ENCODE measurements at regions not wholly inside any gene's neighbourhood (a gene's known extent, or its start where the extent isn't known, plus 50 kb on each side); places are given as distances from the start of the nearest gene placed in this dataset.

DNA sequence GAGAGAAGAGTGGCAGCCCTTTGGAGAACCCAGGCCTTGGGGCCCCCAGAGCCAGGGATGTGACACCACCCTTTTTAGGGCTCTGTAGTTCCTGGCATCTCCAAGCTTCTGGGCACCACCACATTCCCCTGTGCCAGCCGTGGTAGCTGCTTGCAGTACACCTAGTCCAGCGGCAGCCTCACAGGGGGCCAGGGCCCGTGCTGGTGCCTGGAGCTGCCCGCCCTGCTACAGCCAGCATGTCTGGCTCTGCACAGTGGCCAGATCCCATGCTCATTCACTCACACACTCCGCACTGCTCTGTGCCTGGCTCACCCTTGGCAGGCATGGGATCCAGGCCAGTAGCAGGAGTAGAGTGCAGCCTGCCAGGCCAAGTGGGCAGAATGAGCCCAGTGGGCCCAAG, 351.6 kb upstream of the TMCO5A start:
- H3K9me3 ChIP-seq (ENCODE audit: control insufficient read depth, insufficient read depth, low read length): peaks cover 25% of the 10 kb centered on the region; the same call in 1 of the 2 replicates
- H3K36me3 ChIP-seq (ENCODE audit: control insufficient read depth, low read length): no peaks in the 10 kb centered on the region
- H3K9me2 ChIP-seq (replicated peaks; ENCODE audit: control insufficient read depth, low read length): no peaks in the 10 kb centered on the region
- H3K4me2 ChIP-seq (ENCODE audit: low read length): no peak overlapping the region
- no peaks in the 10 kb centered on the region for H4K20me1 ChIP-seq (ENCODE audit: control insufficient read depth, insufficient read depth, low read depth, low read length)
- TF ChIP-seq, protein P1, sequence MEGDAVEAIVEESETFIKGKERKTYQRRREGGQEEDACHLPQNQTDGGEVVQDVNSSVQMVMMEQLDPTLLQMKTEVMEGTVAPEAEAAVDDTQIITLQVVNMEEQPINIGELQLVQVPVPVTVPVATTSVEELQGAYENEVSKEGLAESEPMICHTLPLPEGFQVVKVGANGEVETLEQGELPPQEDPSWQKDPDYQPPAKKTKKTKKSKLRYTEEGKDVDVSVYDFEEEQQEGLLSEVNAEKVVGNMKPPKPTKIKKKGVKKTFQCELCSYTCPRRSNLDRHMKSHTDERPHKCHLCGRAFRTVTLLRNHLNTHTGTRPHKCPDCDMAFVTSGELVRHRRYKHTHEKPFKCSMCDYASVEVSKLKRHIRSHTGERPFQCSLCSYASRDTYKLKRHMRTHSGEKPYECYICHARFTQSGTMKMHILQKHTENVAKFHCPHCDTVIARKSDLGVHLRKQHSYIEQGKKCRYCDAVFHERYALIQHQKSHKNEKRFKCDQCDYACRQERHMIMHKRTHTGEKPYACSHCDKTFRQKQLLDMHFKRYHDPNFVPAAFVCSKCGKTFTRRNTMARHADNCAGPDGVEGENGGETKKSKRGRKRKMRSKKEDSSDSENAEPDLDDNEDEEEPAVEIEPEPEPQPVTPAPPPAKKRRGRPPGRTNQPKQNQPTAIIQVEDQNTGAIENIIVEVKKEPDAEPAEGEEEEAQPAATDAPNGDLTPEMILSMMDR (IDR thresholded peaks at IDR 0.05; ENCODE audit: low read depth, low read length, poor library complexity, severe bottlenecking): no peak
- no peak for TF ChIP-seq EZH2phosphoT487 (IDR thresholded peaks at IDR 0.05; ENCODE audit: borderline replicate concordance, low read length)
- H3K27me3 ChIP-seq (ENCODE audit: control insufficient read depth, low read length): no peaks in the 10 kb centered on the region
- no peaks in the 10 kb centered on the region for H3F3A ChIP-seq (ENCODE audit: control insufficient read depth, insufficient read depth)
- no peak overlapping the region for H3K27ac ChIP-seq (ENCODE audit: low read depth, low read length)
- H3K4me3 ChIP-seq (ENCODE audit: low read length): no peak overlapping the region
- H3K79me2 ChIP-seq (ENCODE audit: control insufficient read depth, low read length): no peaks in the 10 kb centered on the region
- no peaks in the 10 kb centered on the region for H3K4me1 ChIP-seq (ENCODE audit: control insufficient read depth, low read length)

DNA sequence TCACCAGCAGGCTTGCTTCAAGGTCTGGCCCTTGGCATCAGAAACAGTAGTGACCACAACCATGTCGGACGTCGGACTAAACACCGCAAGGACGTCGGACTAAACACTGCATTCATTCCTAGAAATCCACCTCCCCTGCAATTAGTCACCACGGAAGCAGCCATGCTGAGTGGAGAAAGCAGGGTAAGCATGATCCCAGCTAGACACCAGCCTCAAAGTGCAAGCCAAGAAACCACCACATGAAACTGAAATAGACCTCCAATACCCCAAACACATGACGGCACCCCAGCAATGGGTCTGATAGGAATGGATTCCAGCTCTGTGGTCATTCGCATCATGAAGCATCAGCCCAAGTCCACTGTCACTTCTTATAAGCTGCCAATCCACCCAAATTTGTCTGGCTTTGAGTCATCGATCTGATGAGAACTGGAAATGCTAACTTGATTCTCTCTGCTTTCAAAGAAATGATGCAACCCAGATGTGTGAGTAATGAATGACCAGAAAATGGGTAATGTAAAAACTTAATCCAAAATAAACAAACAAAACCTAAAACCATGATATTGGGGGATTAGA, 348.3 kb upstream of the TMCO5A start:
- Histone ChIP-seq H3K36me3 (ENCODE audit: control insufficient read depth, low read length) (no peaks in the 10 kb centered on the region), H3K79me2 (ENCODE audit: control insufficient read depth, low read length) (no peaks in the 10 kb centered on the region), H4K20me1 (ENCODE audit: control insufficient read depth, insufficient read depth, low read depth, low read length) (no peaks in the 10 kb centered on the region), H3K4me1 (ENCODE audit: control insufficient read depth, low read length) (no peaks in the 10 kb centered on the region), H3F3A (ENCODE audit: control insufficient read depth, insufficient read depth) (no peaks in the 10 kb centered on the region), H3K27me3 (ENCODE audit: control insufficient read depth, low read length) (no peaks in the 10 kb centered on the region), H3K9me3 (ENCODE audit: control insufficient read depth, insufficient read depth, low read length) (peaks cover 25% of the 10 kb centered on the region; the same call in 1 of the 2 replicates), H3K27ac (ENCODE audit: low read depth, low read length) (no peak overlapping the region), H3K4me2 (ENCODE audit: low read length) (no peak overlapping the region), H3K9me2 (replicated peaks; ENCODE audit: control insufficient read depth, low read length) (no peaks in the 10 kb centered on the region), H3K4me3 (ENCODE audit: low read length) (no peak overlapping the region)
- TF ChIP-seq EZH2phosphoT487 (IDR thresholded peaks at IDR 0.05; ENCODE audit: borderline replicate concordance, low read length): no peak
- TF ChIP-seq, protein P1 (IDR thresholded peaks at IDR 0.05; ENCODE audit: low read depth, low read length, poor library complexity, severe bottlenecking): no peak

DNA sequence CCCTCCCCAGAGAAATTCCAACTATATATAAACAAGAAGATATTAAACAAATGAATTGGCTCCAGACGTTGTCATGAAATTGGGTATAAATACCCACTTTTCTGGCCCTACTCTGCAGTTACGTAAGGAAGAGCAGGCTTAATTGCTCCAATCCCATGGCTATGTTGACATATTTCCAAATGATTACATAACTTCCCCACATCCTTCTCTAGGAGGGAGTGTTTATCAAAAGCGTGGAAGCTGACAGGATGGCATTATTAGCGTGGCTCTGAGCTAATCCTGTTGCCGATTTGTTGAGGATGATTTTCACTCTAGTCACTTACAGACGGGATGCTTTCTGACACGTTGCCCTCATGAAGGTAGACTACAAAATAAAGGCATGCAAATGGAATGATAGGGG, 347.5 kb upstream of the TMCO5A start:
- no peaks in the 10 kb centered on the region for H3K27me3 ChIP-seq (ENCODE audit: control insufficient read depth, low read length)
- H3K27ac ChIP-seq (ENCODE audit: low read depth, low read length): no peak overlapping the region
- no peaks in the 10 kb centered on the region for H4K20me1 ChIP-seq (ENCODE audit: control insufficient read depth, insufficient read depth, low read depth, low read length)
- H3K4me1 ChIP-seq (ENCODE audit: control insufficient read depth, low read length): no peaks in the 10 kb centered on the region
- H3K36me3 ChIP-seq (ENCODE audit: control insufficient read depth, low read length): no peaks in the 10 kb centered on the region
- H3K9me3 ChIP-seq (ENCODE audit: control insufficient read depth, insufficient read depth, low read length): peaks cover 23% of the 10 kb centered on the region; the same call in 1 of the 2 replicates
- H3K4me3 ChIP-seq (ENCODE audit: low read length): no peak overlapping the region
- no peak overlapping the region for H3K4me2 ChIP-seq (ENCODE audit: low read length)
- H3K9me2 ChIP-seq (replicated peaks; ENCODE audit: control insufficient read depth, low read length): no peaks in the 10 kb centered on the region
- TF ChIP-seq, protein P1 (IDR thresholded peaks at IDR 0.05; ENCODE audit: low read depth, low read length, poor library complexity, severe bottlenecking): no peak
- no peak for TF ChIP-seq EZH2phosphoT487 (IDR thresholded peaks at IDR 0.05; ENCODE audit: borderline replicate concordance, low read length)
- no peaks in the 10 kb centered on the region for H3F3A ChIP-seq (ENCODE audit: control insufficient read depth, insufficient read depth)
- no peaks in the 10 kb centered on the region for H3K79me2 ChIP-seq (ENCODE audit: control insufficient read depth, low read length)
